Left lobe of liver (tissue), 2 donors: ENCODE measurements at regions not wholly inside any gene's neighbourhood (a gene's known extent, or its start where the extent isn't known, plus 50 kb on each side); places are given as distances from the start of the nearest gene placed in this dataset.
A peak's percentile ranks its signal among the peaks of the same experiment; 100 is the strongest.
"Not testable (repeated sequence)": the region's sequence is repeated elsewhere in the genome, so short reads cannot be mapped to it uniquely, and the experiment has no call there.

Experiments used
- ATAC-seq: fragments of 200-7000 bp; cut with Tn5 transposase; one replicate; pipeline ENCODE4 v1.9.1; 2020; ENCODE audit warnings: mild to moderate bottlenecking, moderate library complexity
- DNase-seq: peaks from one replicate; pipeline ENCODE4 v3.0.0-alpha.2; 2020; ENCODE audit warnings: low spot score
- donor health status: DM: no; HTN: no; CAD: no; lungs with moderate emphysema.
- donor health status: DM: no; HTN: yes; CAD: no.

GRCh38 chr15:38002883-38003477 is 68.5 kb downstream of the TMCO5A start:
- ATAC-seq (peak; percentile 70), DNase-seq (no peak)

- DNase-seq (no peak), ATAC-seq (no peak)
Measured at GRCh38 chr15:38004218-38004861, 69.9 kb downstream of the TMCO5A start.

GRCh38 chr15:38005953-38006808 is 71.7 kb downstream of the TMCO5A start:
- ATAC-seq (no peak), DNase-seq (no peak)

GRCh38 chr15:38010395-38010794 is 76.0 kb downstream of the TMCO5A start:
- DNase-seq: no peak
- no peak for ATAC-seq

GRCh38 chr15:38012894-38013293 is 78.5 kb downstream of the TMCO5A start:
- DNase-seq: no peak
- ATAC-seq: no peak

GRCh38 chr15:38017721-38018120 is 83.3 kb downstream of the TMCO5A start:
- ATAC-seq: peak; percentile 11
- DNase-seq: no peak

- ATAC-seq: no peak
- DNase-seq: no peak
Measured at GRCh38 chr15:38019066-38019465, 84.6 kb downstream of the TMCO5A start.

GRCh38 chr15:38021259-38021658 is 86.8 kb downstream of the TMCO5A start:
- DNase-seq (no peak), ATAC-seq (no peak)

GRCh38 chr15:38024293-38025091 is 90.1 kb downstream of the TMCO5A start:
- DNase-seq (no peak), ATAC-seq (no peak)

GRCh38 chr15:38025656-38026055 is 91.2 kb downstream of the TMCO5A start:
- not testable (repeated sequence) for DNase-seq, ATAC-seq

GRCh38 chr15:38028869-38029268 is 94.4 kb downstream of the TMCO5A start:
- ATAC-seq: no peak
- DNase-seq: no peak

GRCh38 chr15:38029736-38030135 is 95.3 kb downstream of the TMCO5A start:
- no peak for ATAC-seq
- DNase-seq: no peak

- ATAC-seq (no peak), DNase-seq (no peak)
Measured at GRCh38 chr15:38030609-38031008, 96.2 kb downstream of the TMCO5A start.

GRCh38 chr15:38035701-38036100 is 101.3 kb downstream of the TMCO5A start:
- ATAC-seq: no peak
- DNase-seq: no peak

- ATAC-seq (no peak), DNase-seq (no peak)
Measured at GRCh38 chr15:38036790-38037338, 102.4 kb downstream of the TMCO5A start.

GRCh38 chr15:38038659-38039442 is 104.4 kb downstream of the TMCO5A start:
- no peak for DNase-seq
- ATAC-seq: no peak

- no peak for DNase-seq
- ATAC-seq: no peak
Measured at GRCh38 chr15:38040615-38041014, 106.2 kb downstream of the TMCO5A start.

- DNase-seq (no peak), ATAC-seq (no peak)
Measured at GRCh38 chr15:38041576-38041975, 107.1 kb downstream of the TMCO5A start.

GRCh38 chr15:38042211-38042610 is 107.8 kb downstream of the TMCO5A start:
- ATAC-seq: no peak
- DNase-seq: no peak
